ENCODE measurements at regions not wholly inside any gene's neighbourhood (a gene's known extent, or its start where the extent isn't known, plus 50 kb on each side); places are given as distances from the start of the nearest gene placed in this dataset.

GRCh38 chr12:90899456-90900182 lies 55.4 kb downstream of the CCER1 start:
- DNase-seq: no peak

GRCh38 chr12:90897986-90898385 lies 57.0 kb downstream of the CCER1 start:
- no peak for DNase-seq

DNA sequence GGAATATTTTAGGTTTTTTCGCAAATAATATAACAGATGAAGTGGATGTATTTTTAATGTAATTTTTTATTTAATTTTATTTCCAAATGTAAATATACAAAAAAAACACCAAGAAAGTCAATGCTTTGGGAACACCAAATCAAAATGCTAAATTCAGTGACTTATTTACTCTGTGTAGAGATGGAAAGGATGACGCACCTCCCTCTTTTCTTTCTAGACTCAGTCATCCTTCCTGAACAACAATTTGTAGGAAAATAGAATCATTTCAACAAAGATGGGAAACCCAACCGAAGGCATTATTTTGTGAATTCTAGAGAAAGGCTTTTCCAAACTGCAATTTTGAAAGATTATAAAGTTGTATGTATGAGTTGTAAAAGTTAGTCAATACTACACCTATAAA lies 57.7 kb downstream of the CCER1 start:
- no peak for DNase-seq

DNA sequence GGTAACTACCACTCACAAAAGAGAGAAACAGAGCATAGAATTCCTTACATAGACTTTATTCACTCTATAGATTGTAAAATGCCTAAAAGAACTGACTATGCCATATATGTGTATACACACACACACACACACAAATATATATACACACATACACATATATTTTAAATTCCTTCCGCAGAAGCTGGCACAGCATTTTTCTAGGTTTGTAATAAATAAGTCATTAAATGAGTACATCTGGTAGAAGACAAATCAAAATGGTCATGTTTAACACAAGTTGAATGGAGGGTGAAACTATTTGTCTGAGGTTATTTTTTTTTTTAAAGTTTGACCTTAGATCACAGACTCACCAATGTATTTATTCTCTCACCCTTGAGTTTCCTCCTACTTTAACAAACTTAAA lies 58.2 kb downstream of the CCER1 start:
- no peak for DNase-seq

- DNase-seq: no peak
Observed at GRCh38 chr12:90896164-90896563, 58.8 kb downstream of the CCER1 start.

GRCh38 chr12:90888316-90888715 lies 66.7 kb downstream of the CCER1 start:
- no peak for DNase-seq

DNA sequence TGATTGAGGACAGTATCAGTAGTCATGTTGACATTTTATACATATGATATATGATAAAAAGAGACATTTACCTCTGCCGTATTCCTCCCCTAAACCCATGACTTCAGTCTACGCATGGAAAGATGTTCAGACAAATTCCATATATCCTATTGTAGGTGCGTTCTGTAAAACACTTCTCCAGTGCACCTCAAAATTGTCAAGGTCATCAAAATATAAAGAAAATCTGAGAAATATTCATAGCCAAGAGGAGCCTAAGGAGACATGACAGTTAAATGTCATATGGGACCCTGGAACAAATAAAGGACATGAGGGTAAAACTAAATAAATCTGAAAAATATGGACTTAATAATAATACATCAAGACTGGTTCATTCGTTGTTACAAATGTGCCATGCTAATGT lies 71.5 kb downstream of the CCER1 start:
- DNase-seq: no peak

DNA sequence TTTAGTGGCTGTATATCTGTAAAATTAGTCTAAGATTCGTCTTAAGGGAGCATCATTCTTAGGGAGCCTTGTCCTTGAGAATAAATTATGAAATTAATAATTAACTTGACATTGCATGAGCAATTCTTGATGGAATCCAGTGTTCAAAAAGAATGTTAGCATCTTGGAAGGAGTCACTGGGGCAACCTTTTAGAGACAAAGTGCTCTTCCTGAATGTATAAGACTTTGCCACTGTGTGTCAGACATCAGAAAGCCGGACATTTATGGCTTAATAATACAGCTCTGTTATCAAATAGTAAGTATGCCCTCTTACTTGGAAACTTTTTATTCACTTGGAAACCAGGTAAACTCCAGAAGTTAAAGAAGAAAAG lies 83.3 kb downstream of the CCER1 start:
- no peak for DNase-seq

- DNase-seq: no peak
Observed at GRCh38 chr12:90870971-90871725, 83.8 kb downstream of the CCER1 start.

- DNase-seq: no peak
Observed at GRCh38 chr12:90868626-90869025, 86.3 kb downstream of the CCER1 start.

GRCh38 chr12:90859591-90859990 lies 95.4 kb downstream of the CCER1 start:
- no peak for DNase-seq

GRCh38 chr12:90858252-90858651 lies 96.7 kb downstream of the CCER1 start:
- no peak for DNase-seq

DNA sequence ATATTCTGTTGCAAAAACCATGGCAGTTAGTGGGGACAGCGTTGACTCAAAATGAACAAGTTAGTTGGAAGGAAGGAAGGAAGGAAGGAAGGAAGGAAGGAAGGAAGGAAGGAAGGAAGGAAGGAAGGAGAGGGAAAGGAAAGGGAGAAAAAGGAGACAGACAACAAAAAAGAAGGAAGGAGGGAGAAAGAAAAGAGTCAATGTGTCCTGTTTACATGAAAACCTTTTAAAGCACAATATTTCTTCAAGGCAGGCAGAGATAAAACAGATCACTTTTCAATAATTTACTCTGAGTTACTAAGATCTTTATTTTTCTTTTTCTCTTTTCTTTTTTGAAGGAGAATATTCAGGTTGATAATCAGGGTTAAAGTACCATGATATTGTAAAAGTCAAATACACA lies 99.4 kb downstream of the CCER1 start:
- no peak for DNase-seq

- DNase-seq: peak; percentile 16
Observed at GRCh38 chr12:90854136-90854689, 100.8 kb downstream of the CCER1 start.

GRCh38 chr12:90851800-90852718 lies 102.9 kb downstream of the CCER1 start:
- no peak for DNase-seq

DNA sequence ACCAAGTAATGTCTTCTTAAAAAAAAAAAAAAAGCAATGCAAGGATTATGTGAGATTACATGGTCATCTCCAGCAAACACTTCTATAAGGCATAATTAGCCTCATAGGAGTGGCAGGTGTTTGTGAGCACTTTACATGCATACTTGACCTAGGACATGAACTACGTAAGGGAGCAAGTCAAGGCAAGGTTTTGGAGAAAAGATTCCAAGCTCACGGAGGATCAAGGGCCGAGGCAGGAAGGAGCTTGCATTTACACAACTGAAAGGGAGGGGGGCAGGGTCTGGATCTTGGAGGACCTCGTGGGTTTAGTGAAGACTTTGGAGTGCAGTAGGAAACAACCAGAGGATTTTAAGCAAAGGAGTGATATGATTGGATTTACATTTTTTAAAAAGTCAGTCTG lies 112.5 kb downstream of the CCER1 start:
- DNase-seq: no peak

- DNase-seq: no peak
Observed at GRCh38 chr12:90841336-90841735, 113.6 kb downstream of the CCER1 start.

DNA sequence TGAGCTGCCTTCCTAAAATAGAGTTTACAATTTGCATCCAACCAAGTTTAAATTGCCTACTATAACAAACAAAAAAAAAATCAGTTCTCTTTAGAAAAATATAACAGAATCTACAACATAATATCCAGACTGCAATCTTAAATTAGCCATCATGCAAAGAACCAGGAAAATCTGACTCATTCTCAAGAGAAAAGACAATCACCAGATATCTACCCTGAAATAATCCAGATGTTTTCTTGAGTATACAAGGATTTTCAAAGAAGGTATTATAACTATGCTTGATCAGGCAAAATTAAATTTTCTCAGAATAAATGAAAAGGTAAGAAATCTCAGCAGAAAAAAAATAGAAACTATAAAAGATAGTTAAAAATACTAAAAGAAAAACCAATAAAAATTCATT lies 115.6 kb downstream of the CCER1 start:
- DNase-seq: no peak

- DNase-seq: no peak
Observed at GRCh38 chr12:90836689-90837088, 118.3 kb downstream of the CCER1 start.

DNA sequence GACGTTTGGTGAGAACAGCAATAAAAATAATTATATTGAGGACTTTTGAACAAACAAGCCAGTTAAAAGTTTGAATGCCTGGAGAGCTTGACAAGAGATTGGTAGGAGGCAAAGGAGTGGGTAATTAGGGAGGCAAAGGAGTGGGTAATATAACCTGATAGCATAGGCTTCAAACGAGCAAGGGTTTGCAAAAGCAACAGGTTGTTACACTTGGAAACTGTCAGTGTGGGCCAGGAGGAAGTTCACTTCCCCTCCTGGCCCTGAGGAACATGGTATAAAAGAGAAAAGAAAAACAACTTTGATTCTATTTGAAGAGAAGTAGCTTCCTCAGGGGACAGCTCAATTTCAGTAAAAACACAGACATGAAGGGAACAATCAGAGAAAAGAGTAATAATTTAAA lies 121.7 kb downstream of the CCER1 start:
- DNase-seq: no peak

DNA sequence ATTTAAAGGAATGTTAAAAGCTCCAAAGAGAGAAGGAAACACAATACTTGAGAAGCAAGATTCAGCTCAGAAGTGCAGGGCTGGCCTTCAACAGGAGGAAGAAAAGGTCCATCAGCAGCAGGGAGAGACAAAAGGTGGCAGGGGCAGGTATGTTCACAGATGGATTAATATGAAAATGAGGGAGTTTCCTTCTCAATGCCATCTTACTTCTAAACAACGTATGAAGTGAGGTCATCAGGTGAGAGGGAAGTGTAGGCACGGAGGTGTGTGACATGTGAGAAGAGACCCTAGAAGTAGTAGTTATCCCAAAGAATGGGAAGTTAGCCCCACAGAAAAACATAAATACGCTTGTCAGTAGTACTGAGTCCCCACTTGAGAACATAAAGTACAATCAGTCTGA lies 122.5 kb downstream of the CCER1 start:
- no peak for DNase-seq

GRCh38 chr12:90831712-90832111 lies 123.3 kb downstream of the CCER1 start:
- no peak for DNase-seq

GRCh38 chr12:90829044-90829443 lies 125.9 kb downstream of the CCER1 start:
- DNase-seq: no peak
